Stomach smooth muscle (tissue), 2 donors: ENCODE measurements at regions not wholly inside any gene's neighbourhood (a gene's known extent, or its start where the extent isn't known, plus 50 kb on each side); places are given as distances from the start of the nearest gene placed in this dataset.

Source experiments
- H3K27ac ChIP-seq: one replicate; pipeline ENCODE4 v1.7.0; 2013; ENCODE audit warnings: mild to moderate bottlenecking, low read length, inconsistent platforms
- H3K27me3 ChIP-seq, 2 donors: one replicate each; pipeline ENCODE4 v1.7.0; 2013; ENCODE audit warnings: low read length in 2 of 2; ENCODE audit not compliant: insufficient read depth in 2 of 2, control insufficient read depth in 1 of 2
- H3K36me3 ChIP-seq, 2 donors: one replicate each; pipeline ENCODE4 v1.7.0; 2013; ENCODE audit warnings: low read length in 2 of 2; ENCODE audit not compliant: control insufficient read depth in 2 of 2, insufficient read depth in 2 of 2
- H3K4me1 ChIP-seq: one replicate; pipeline ENCODE4 v1.7.0; 2013; ENCODE audit warnings: low read length; ENCODE audit not compliant: control insufficient read depth, insufficient read depth
- H3K4me3 ChIP-seq, 2 donors: one replicate each; pipeline ENCODE4 v1.7.0; 2013; ENCODE audit warnings: low read length in 2 of 2
- H3K9ac ChIP-seq, 2 donors: one replicate each; pipeline ENCODE4 v1.7.0; 2013; ENCODE audit warnings: low read length in 2 of 2, mild to moderate bottlenecking in 1 of 2
- H3K9me3 ChIP-seq, 2 donors: one replicate each; pipeline ENCODE4 v1.7.0; 2013; ENCODE audit warnings: low read length in 2 of 2; ENCODE audit not compliant: control insufficient read depth in 2 of 2
- donor health status: healthy.
- donor health status: Pancreatic carcinoma.

- Histone ChIP-seq H3K36me3 (no peaks in the 10 kb centered on the region), H3K4me1 (no peaks in the 10 kb centered on the region), H3K27ac (no peak overlapping the region), H3K27me3 (no peaks in the 10 kb centered on the region), H3K9ac (no peak overlapping the region), H3K9me3 (no peaks in the 10 kb centered on the region), H3K4me3 (no peak overlapping the region)
These were observed 96.2 kb upstream of the SEMA6D start for GRCh38 chr15:47620960-47621681.

GRCh38 chr15:47622055-47622454 is 95.2 kb upstream of the SEMA6D start:
- no peaks in the 10 kb centered on the region for H3K9me3 ChIP-seq
- H3K27ac ChIP-seq = no peak overlapping the region
- H3K36me3 ChIP-seq = no peaks in the 10 kb centered on the region
- no peaks in the 10 kb centered on the region for H3K27me3 ChIP-seq
- no peak overlapping the region for H3K4me3 ChIP-seq
- H3K9ac ChIP-seq = no peak overlapping the region
- no peaks in the 10 kb centered on the region for H3K4me1 ChIP-seq

- no peaks in the 10 kb centered on the region for H3K27me3 ChIP-seq
- H3K36me3 ChIP-seq = no peaks in the 10 kb centered on the region
- H3K4me1 ChIP-seq = no peaks in the 10 kb centered on the region
- no peak overlapping the region for H3K27ac ChIP-seq
- no peak overlapping the region for H3K4me3 ChIP-seq
- no peak overlapping the region for H3K9ac ChIP-seq
- H3K9me3 ChIP-seq = no peaks in the 10 kb centered on the region
These were observed 92.8 kb upstream of the SEMA6D start for GRCh38 chr15:47624503-47624902.

- no peak overlapping the region for H3K4me3 ChIP-seq
- no peaks in the 10 kb centered on the region for H3K9me3 ChIP-seq
- H3K27ac ChIP-seq = no peak overlapping the region
- no peaks in the 10 kb centered on the region for H3K27me3 ChIP-seq
- H3K4me1 ChIP-seq = no peaks in the 10 kb centered on the region
- H3K36me3 ChIP-seq = no peaks in the 10 kb centered on the region
- no peak overlapping the region for H3K9ac ChIP-seq
These were observed 78.3 kb upstream of the SEMA6D start for GRCh38 chr15:47639042-47639441.

GRCh38 chr15:47640079-47640478 is 77.2 kb upstream of the SEMA6D start:
- Histone ChIP-seq H3K27ac (no peak overlapping the region), H3K36me3 (no peaks in the 10 kb centered on the region), H3K4me3 (no peak overlapping the region), H3K9ac (no peak overlapping the region), H3K9me3 (no peaks in the 10 kb centered on the region), H3K27me3 (no peaks in the 10 kb centered on the region), H3K4me1 (no peaks in the 10 kb centered on the region)

GRCh38 chr15:47640901-47641300 is 76.4 kb upstream of the SEMA6D start:
- no peaks in the 10 kb centered on the region for H3K36me3 ChIP-seq
- no peak overlapping the region for H3K4me3 ChIP-seq
- H3K9me3 ChIP-seq = no peaks in the 10 kb centered on the region
- H3K27ac ChIP-seq = no peak overlapping the region
- H3K27me3 ChIP-seq = no peaks in the 10 kb centered on the region
- H3K9ac ChIP-seq = no peak overlapping the region
- H3K4me1 ChIP-seq = no peaks in the 10 kb centered on the region

- Histone ChIP-seq H3K9me3 (no peaks in the 10 kb centered on the region), H3K4me3 (no peak overlapping the region)
These were observed 72.6 kb upstream of the SEMA6D start for GRCh38 chr15:47644722-47645121.

GRCh38 chr15:47650564-47650963 is 66.7 kb upstream of the SEMA6D start:
- Histone ChIP-seq H3K27me3 (no peaks in the 10 kb centered on the region), H3K4me3 (no peak overlapping the region), H3K9me3 (no peaks in the 10 kb centered on the region), H3K9ac (no peak overlapping the region), H3K36me3 (no peaks in the 10 kb centered on the region), H3K4me1 (no peaks in the 10 kb centered on the region), H3K27ac (no peak overlapping the region)

More at GRCh38 chr15:47644722-47645121, 72.6 kb upstream of the SEMA6D start:
- Histone ChIP-seq H3K36me3 (no peaks in the 10 kb centered on the region), H3K9ac (no peak overlapping the region), H3K27ac (no peak overlapping the region), H3K4me1 (no peaks in the 10 kb centered on the region), H3K27me3 (no peaks in the 10 kb centered on the region)

- H3K27me3 ChIP-seq = no peaks in the 10 kb centered on the region
- no peaks in the 10 kb centered on the region for H3K36me3 ChIP-seq
- no peaks in the 10 kb centered on the region for H3K4me1 ChIP-seq
- H3K27ac ChIP-seq = no peak overlapping the region
- H3K9ac ChIP-seq = no peak overlapping the region
- no peak overlapping the region for H3K4me3 ChIP-seq
- no peaks in the 10 kb centered on the region for H3K9me3 ChIP-seq
These were observed 65.0 kb upstream of the SEMA6D start for GRCh38 chr15:47652328-47652727.

GRCh38 chr15:47652844-47653243 is 64.5 kb upstream of the SEMA6D start:
- Histone ChIP-seq H3K27ac (no peak overlapping the region), H3K9ac (no peak overlapping the region), H3K36me3 (no peaks in the 10 kb centered on the region), H3K27me3 (no peaks in the 10 kb centered on the region), H3K4me1 (no peaks in the 10 kb centered on the region), H3K9me3 (no peaks in the 10 kb centered on the region), H3K4me3 (no peak overlapping the region)

GRCh38 chr15:47661661-47662180 is 55.6 kb upstream of the SEMA6D start:
- Histone ChIP-seq H3K4me3 (no peak overlapping the region), H3K4me1 (no peaks in the 10 kb centered on the region)

More at GRCh38 chr15:47661661-47662180, 55.6 kb upstream of the SEMA6D start:
- Histone ChIP-seq H3K27ac (no peak overlapping the region), H3K27me3 (no peaks in the 10 kb centered on the region), H3K36me3 (no peaks in the 10 kb centered on the region), H3K9me3 (no peaks in the 10 kb centered on the region), H3K9ac (no peak overlapping the region)
